ENCODE measurements at regions not wholly inside any gene's neighbourhood (a gene's known extent, or its start where the extent isn't known, plus 50 kb on each side); places are given as distances from the start of the nearest gene placed in this dataset.
A peak's percentile ranks its signal among the peaks of the same experiment; 100 is the strongest.
"Not testable (repeated sequence)": the region's sequence is repeated elsewhere in the genome, so short reads cannot be mapped to it uniquely, and the experiment has no call there.

GRCh38 chr6:97347111-97347510 lies 64.1 kb upstream of the MMS22L start:
- DNase-seq (ENCODE audit: low spot score), result no peak

GRCh38 chr6:97361286-97361685 lies 78.3 kb upstream of the MMS22L start:
- DNase-seq (ENCODE audit: low spot score), result no peak

- no peak for DNase-seq (ENCODE audit: low spot score)
These were observed 81.3 kb upstream of the MMS22L start for GRCh38 chr6:97364327-97364726.

GRCh38 chr6:97382071-97382470 lies 99.1 kb upstream of the MMS22L start:
- not testable (repeated sequence) for DNase-seq (ENCODE audit: low spot score)

GRCh38 chr6:97392735-97393134 lies 109.7 kb upstream of the MMS22L start:
- DNase-seq (ENCODE audit: low spot score), result no peak

GRCh38 chr6:97394160-97394748 lies 111.2 kb upstream of the MMS22L start:
- peak; percentile 46 for DNase-seq (ENCODE audit: low spot score)

GRCh38 chr6:97396880-97397279 lies 113.9 kb upstream of the MMS22L start:
- DNase-seq (ENCODE audit: low spot score), result no peak

GRCh38 chr6:97399208-97399607 lies 116.2 kb upstream of the MMS22L start:
- DNase-seq (ENCODE audit: low spot score), result no peak

GRCh38 chr6:97401533-97401932 lies 118.5 kb upstream of the MMS22L start:
- no peak for DNase-seq (ENCODE audit: low spot score)

GRCh38 chr6:97405818-97406409 lies 122.9 kb upstream of the MMS22L start:
- DNase-seq (ENCODE audit: low spot score), result no peak

- no peak for DNase-seq (ENCODE audit: low spot score)
These were observed 123.6 kb upstream of the MMS22L start for GRCh38 chr6:97406633-97407032.

- DNase-seq (ENCODE audit: low spot score), result no peak
These were observed 128.6 kb upstream of the MMS22L start for GRCh38 chr6:97411610-97412009.

GRCh38 chr6:97412511-97412910 lies 129.5 kb upstream of the MMS22L start:
- no peak for DNase-seq (ENCODE audit: low spot score)

- DNase-seq (ENCODE audit: low spot score), result no peak
These were observed 139.2 kb upstream of the MMS22L start for GRCh38 chr6:97422171-97422570.

- DNase-seq (ENCODE audit: low spot score), result no peak
These were observed 140.2 kb upstream of the MMS22L start for GRCh38 chr6:97423190-97423589.

- DNase-seq (ENCODE audit: low spot score), result no peak
These were observed 144.6 kb upstream of the MMS22L start for GRCh38 chr6:97427648-97428047.

- no peak for DNase-seq (ENCODE audit: low spot score)
These were observed 154.1 kb upstream of the MMS22L start for GRCh38 chr6:97437087-97437486.

GRCh38 chr6:97438011-97438671 lies 155.1 kb upstream of the MMS22L start:
- DNase-seq (ENCODE audit: low spot score), result no peak

- peak; percentile 55 for DNase-seq (ENCODE audit: low spot score)
These were observed 157.7 kb upstream of the MMS22L start for GRCh38 chr6:97440590-97441176.

- DNase-seq (ENCODE audit: low spot score), result no peak
These were observed 160.5 kb upstream of the MMS22L start for GRCh38 chr6:97443408-97444080.

- DNase-seq (ENCODE audit: low spot score), result no peak
These were observed 162.4 kb upstream of the MMS22L start for GRCh38 chr6:97445407-97445806.

GRCh38 chr6:97449444-97449966 lies 166.5 kb upstream of the MMS22L start:
- no peak for DNase-seq (ENCODE audit: low spot score)
